Spleen (tissue), 7 donors: ENCODE measurements at regions not wholly inside any gene's neighbourhood (a gene's known extent, or its start where the extent isn't known, plus 50 kb on each side); places are given as distances from the start of the nearest gene placed in this dataset.

Source experiments
- POLR2A ChIP-seq, 3 donors: fragments of 450-650 bp; IDR thresholded peaks; one replicate each; pipeline ENCODE4 v1.5.1; 2017; ENCODE audit warnings: antibody characterized with exemption in 3 of 3, mild to moderate bottlenecking in 1 of 3
- POLR2AphosphoS5 ChIP-seq, 3 donors: sonication (generic); formaldehyde crosslinking; IDR thresholded peaks; one replicate each; pipeline ENCODE4 v1.5.1; 2017; ENCODE audit warnings: antibody characterized with exemption in 3 of 3
- TF ChIP-seq, protein P1 (sequence below), 11 experiments: fragments of 200-600 bp in 7 of 11; fragments of 450-650 bp in 4 of 11; sonication (generic) in 4 of 11; IDR thresholded peaks in 8 of 11; conservative IDR thresholded peaks in 3 of 11; 1 replicate in 7 of 11; 2 replicates in 4 of 11; pipeline versions ENCODE4 v1.4.0 to v1.8.0; 2016 to 2021; ENCODE audit warnings: antibody characterized with exemption in 11 of 11, inconsistent platforms in 4 of 11, mild to moderate bottlenecking in 1 of 11
- donor health status: DM: no; HTN: no; CAD: no; lungs with moderate emphysema.
- donor health status: DM: no; HTN: no; CAD: no.
- donor health status: DM: no; HTN: no; CAD: no.

DNA sequence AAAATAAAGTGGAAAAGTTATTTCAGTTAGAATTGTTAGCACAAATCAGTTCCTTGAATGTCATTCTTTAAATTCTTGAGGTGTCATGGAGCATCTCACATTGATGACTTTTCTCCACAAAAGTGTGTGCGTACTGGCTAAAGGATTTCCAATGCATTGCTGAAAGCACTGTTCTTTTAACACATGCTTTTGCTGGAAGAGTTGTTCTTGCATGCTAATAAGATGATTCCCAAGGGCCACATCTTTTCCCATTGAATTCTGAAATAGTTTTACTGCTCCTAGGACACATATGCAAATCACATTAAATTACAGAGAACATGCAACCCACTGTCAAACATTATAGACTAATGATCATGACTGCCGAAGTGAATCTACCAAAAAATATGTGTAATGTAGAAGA is 516.3 kb upstream of the CADM2 start:
- TF ChIP-seq, protein P1, sequence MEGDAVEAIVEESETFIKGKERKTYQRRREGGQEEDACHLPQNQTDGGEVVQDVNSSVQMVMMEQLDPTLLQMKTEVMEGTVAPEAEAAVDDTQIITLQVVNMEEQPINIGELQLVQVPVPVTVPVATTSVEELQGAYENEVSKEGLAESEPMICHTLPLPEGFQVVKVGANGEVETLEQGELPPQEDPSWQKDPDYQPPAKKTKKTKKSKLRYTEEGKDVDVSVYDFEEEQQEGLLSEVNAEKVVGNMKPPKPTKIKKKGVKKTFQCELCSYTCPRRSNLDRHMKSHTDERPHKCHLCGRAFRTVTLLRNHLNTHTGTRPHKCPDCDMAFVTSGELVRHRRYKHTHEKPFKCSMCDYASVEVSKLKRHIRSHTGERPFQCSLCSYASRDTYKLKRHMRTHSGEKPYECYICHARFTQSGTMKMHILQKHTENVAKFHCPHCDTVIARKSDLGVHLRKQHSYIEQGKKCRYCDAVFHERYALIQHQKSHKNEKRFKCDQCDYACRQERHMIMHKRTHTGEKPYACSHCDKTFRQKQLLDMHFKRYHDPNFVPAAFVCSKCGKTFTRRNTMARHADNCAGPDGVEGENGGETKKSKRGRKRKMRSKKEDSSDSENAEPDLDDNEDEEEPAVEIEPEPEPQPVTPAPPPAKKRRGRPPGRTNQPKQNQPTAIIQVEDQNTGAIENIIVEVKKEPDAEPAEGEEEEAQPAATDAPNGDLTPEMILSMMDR (IDR thresholded peaks at IDR 0.05 in 8 of 11, conservative IDR thresholded peaks at IDR 0.05 in 3 of 11), result no peak
- TF ChIP-seq POLR2AphosphoS5 (IDR thresholded peaks at IDR 0.05) (no peak), POLR2A (IDR thresholded peaks at IDR 0.05) (no peak)
